C4-2B (cell line): ENCODE measurements at regions not wholly inside any gene's neighbourhood (a gene's known extent, or its start where the extent isn't known, plus 50 kb on each side); places are given as distances from the start of the nearest gene placed in this dataset.

Source experiments
- H3K27ac ChIP-seq: fragments of 450-650 bp; 2 replicates; pipeline ENCODE4 v1.5.1; 2017
- CTCF ChIP-seq: fragments of 450-650 bp; conservative IDR thresholded peaks from 2 replicates; pipeline ENCODE4 v1.5.1; 2017; ENCODE audit warnings: mild to moderate bottlenecking
- ZFX ChIP-seq: fragments of 450-650 bp; IDR thresholded peaks from 2 replicates; pipeline ENCODE4 v1.6.1; 2017

- no peak overlapping the region for H3K27ac ChIP-seq
- TF ChIP-seq CTCF (no peak), ZFX (no peak)
Observed at GRCh38 chr5:17106521-17106920, 110.9 kb upstream of the BASP1 start.

- H3K27ac ChIP-seq: peak overlapping the region; percentile 35
Observed at GRCh38 chr5:17112091-17112716, 105.2 kb upstream of the BASP1 start.

- TF ChIP-seq ZFX: no peak
- TF ChIP-seq CTCF: no peak
- peak overlapping the region; percentile 35 for H3K27ac ChIP-seq
Observed at GRCh38 chr5:17113174-17113958, 104.1 kb upstream of the BASP1 start.

- TF ChIP-seq ZFX (no peak), CTCF (no peak)
- H3K27ac ChIP-seq: peak overlapping the region; percentile 60; the same call in 1 of the 2 replicates
Observed at GRCh38 chr5:17114233-17114632, 103.2 kb upstream of the BASP1 start.

GRCh38 chr5:17114715-17115599, 102.5 kb upstream of the BASP1 start:
- TF ChIP-seq ZFX: 0 out of 2 replicates have a peak, but pooled peaks have one; percentile 8
- TF ChIP-seq CTCF: no peak
- H3K27ac ChIP-seq: peak overlapping the region; percentile 55; the same call in 1 of the 2 replicates

- peak overlapping the region; percentile 55 for H3K27ac ChIP-seq
- TF ChIP-seq ZFX (no peak), CTCF (no peak)
Observed at GRCh38 chr5:17115855-17116254, 101.6 kb upstream of the BASP1 start.

- TF ChIP-seq ZFX (no peak), CTCF (no peak)
- no peak overlapping the region for H3K27ac ChIP-seq
Observed at GRCh38 chr5:17118631-17119030, 98.8 kb upstream of the BASP1 start.
